Hepatocyte (in vitro differentiated cells): ENCODE measurements at regions not wholly inside any gene's neighbourhood (a gene's known extent, or its start where the extent isn't known, plus 50 kb on each side); places are given as distances from the start of the nearest gene placed in this dataset.

Experiments
- DNase-seq: peaks from one replicate; pipeline ENCODE4 v3.0.0-alpha.2; 2016; ENCODE audit warnings: low spot score
- H2AFZ ChIP-seq: fragments of 200-600 bp; sonication (generic); 2 replicates; pipeline ENCODE4 v1.6.0; 2016; ENCODE audit warnings: antibody characterized with exemption, mild to moderate bottlenecking
- H3K27ac ChIP-seq: fragments of 200-600 bp; sonication (generic); 2 replicates; pipeline ENCODE4 v1.5.1; 2016; ENCODE audit warnings: mild to moderate bottlenecking
- H3K27me3 ChIP-seq: fragments of 200-600 bp; sonication (generic); 2 replicates; pipeline ENCODE4 v1.6.1; 2016
- H3K36me3 ChIP-seq: fragments of 200-600 bp; sonication (generic); replicated peaks from 2 replicates; pipeline ENCODE4 v1.5.1; 2016; ENCODE audit warnings: low read depth; ENCODE audit not compliant: insufficient read depth
- H3K4me1 ChIP-seq: fragments of 200-600 bp; sonication (generic); 2 replicates; pipeline ENCODE4 v1.5.1; 2016; ENCODE audit warnings: mild to moderate bottlenecking, moderate library complexity; ENCODE audit not compliant: insufficient read depth
- H3K4me2 ChIP-seq: fragments of 200-600 bp; sonication (generic); 2 replicates; pipeline ENCODE4 v1.6.0; 2016
- H3K4me3 ChIP-seq: fragments of 200-600 bp; sonication (generic); 2 replicates; pipeline ENCODE4 v1.5.1; 2016; ENCODE audit warnings: mild to moderate bottlenecking
- H3K79me2 ChIP-seq: fragments of 200-600 bp; sonication (generic); 2 replicates; pipeline ENCODE4 v1.6.0; 2017; ENCODE audit warnings: mild to moderate bottlenecking
- H3K9me2 ChIP-seq: fragments of 200-600 bp; sonication (generic); replicated peaks from 2 replicates; pipeline ENCODE4 v1.6.0; 2017; ENCODE audit warnings: mild to moderate bottlenecking; ENCODE audit not compliant: insufficient read depth
- H3K9me3 ChIP-seq: fragments of 200-600 bp; sonication (generic); 2 replicates; pipeline ENCODE4 v1.5.1; 2016; ENCODE audit warnings: low read depth, mild to moderate bottlenecking
- H4K20me1 ChIP-seq: fragments of 200-600 bp; sonication (generic); 2 replicates; pipeline ENCODE4 v1.6.0; 2016; ENCODE audit warnings: mild to moderate bottlenecking; ENCODE audit not compliant: insufficient read depth, poor library complexity, severe bottlenecking
- CTCF ChIP-seq: fragments of 200-600 bp; sonication (generic); IDR thresholded peaks from 2 replicates; pipeline ENCODE4 v1.5.1; 2016; ENCODE audit warnings: antibody characterized with exemption, mild to moderate bottlenecking; ENCODE audit not compliant: poor library complexity
- EZH2 ChIP-seq: fragments of 200-600 bp; sonication (generic); IDR thresholded peaks from 2 replicates; pipeline ENCODE4 v1.6.1; 2016; ENCODE audit warnings: antibody characterized with exemption, mild to moderate bottlenecking, borderline replicate concordance
- EZH2phosphoT487 ChIP-seq: fragments of 200-600 bp; sonication (generic); IDR thresholded peaks from one replicate; pipeline ENCODE4 v1.6.1; 2018; ENCODE audit warnings: antibody characterized with exemption, mild to moderate bottlenecking, low read depth, moderate library complexity; ENCODE audit not compliant: unreplicated experiment, severe bottlenecking
- WGBS: methylation state at CpG from one replicate; pipeline ENCODE4 v1.1.6; 2016; ENCODE audit warnings: low lambda C conversion rate; ENCODE audit errors: missing lambda C conversion rate; 5-methylcytosine and 5-hydroxymethylcytosine counted together

GRCh38 chr1:187762118-187762517 lies 933.4 kb downstream of the PLA2G4A start:
- peak; percentile 54 for DNase-seq
- no peak overlapping the region for H3K4me2 ChIP-seq
- no peaks in the 10 kb centered on the region for H3K9me2 ChIP-seq
- TF ChIP-seq EZH2phosphoT487 (no peak), EZH2 (no peak), CTCF (no peak)
- H3K4me1 ChIP-seq: no peaks in the 10 kb centered on the region
- no peaks in the 10 kb centered on the region for H3K79me2 ChIP-seq
- no peak overlapping the region for H2AFZ ChIP-seq
- no peaks in the 10 kb centered on the region for H3K27me3 ChIP-seq
- no peaks in the 10 kb centered on the region for H4K20me1 ChIP-seq
- no peak overlapping the region for H3K27ac ChIP-seq
- 34% methylated on average over 5 of the region's 5 CpGs for WGBS
- H3K9me3 ChIP-seq: no peaks in the 10 kb centered on the region
- no peaks in the 10 kb centered on the region for H3K36me3 ChIP-seq
- H3K4me3 ChIP-seq: no peak overlapping the region

GRCh38 chr1:187763465-187763864 lies 934.7 kb downstream of the PLA2G4A start:
- H3K36me3 ChIP-seq: no peaks in the 10 kb centered on the region
- no peaks in the 10 kb centered on the region for H3K27me3 ChIP-seq
- DNase-seq: no peak
- H3K4me2 ChIP-seq: no peak overlapping the region
- no peaks in the 10 kb centered on the region for H3K79me2 ChIP-seq
- H3K4me3 ChIP-seq: no peak overlapping the region
- H4K20me1 ChIP-seq: no peaks in the 10 kb centered on the region
- H3K27ac ChIP-seq: no peak overlapping the region
- TF ChIP-seq EZH2phosphoT487: no peak
- no peak for TF ChIP-seq EZH2
- no peak for TF ChIP-seq CTCF
- no peaks in the 10 kb centered on the region for H3K9me2 ChIP-seq
- no peaks in the 10 kb centered on the region for H3K4me1 ChIP-seq
- no peaks in the 10 kb centered on the region for H3K9me3 ChIP-seq
- H2AFZ ChIP-seq: no peak overlapping the region

- Histone ChIP-seq H3K27ac (no peak overlapping the region), H3K9me3 (no peaks in the 10 kb centered on the region), H3K4me3 (no peak overlapping the region), H3K4me1 (no peaks in the 10 kb centered on the region), H2AFZ (no peak overlapping the region), H3K9me2 (no peaks in the 10 kb centered on the region), H3K4me2 (no peak overlapping the region), H4K20me1 (no peaks in the 10 kb centered on the region), H3K36me3 (no peaks in the 10 kb centered on the region), H3K27me3 (no peaks in the 10 kb centered on the region), H3K79me2 (no peaks in the 10 kb centered on the region)
- WGBS: 88% methylated on average over 4 of the region's 4 CpGs
- DNase-seq: no peak
- TF ChIP-seq CTCF (no peak), EZH2 (no peak), EZH2phosphoT487 (no peak)
These were observed 935.2 kb downstream of the PLA2G4A start for GRCh38 chr1:187763976-187764375.

- Histone ChIP-seq H3K9me3 (no peaks in the 10 kb centered on the region), H3K4me3 (no peak overlapping the region), H2AFZ (no peak overlapping the region), H3K27me3 (no peaks in the 10 kb centered on the region), H4K20me1 (no peaks in the 10 kb centered on the region), H3K4me1 (no peaks in the 10 kb centered on the region), H3K36me3 (no peaks in the 10 kb centered on the region), H3K27ac (no peak overlapping the region), H3K4me2 (no peak overlapping the region), H3K79me2 (no peaks in the 10 kb centered on the region), H3K9me2 (no peaks in the 10 kb centered on the region)
- TF ChIP-seq CTCF (no peak), EZH2 (no peak), EZH2phosphoT487 (no peak)
- WGBS: 60% methylated on average over 2 of the region's 2 CpGs
- no peak for DNase-seq
These were observed 942.6 kb downstream of the PLA2G4A start for GRCh38 chr1:187771396-187771795.
